HEK293T (cell line): ENCODE measurements at regions not wholly inside any gene's neighbourhood (a gene's known extent, or its start where the extent isn't known, plus 50 kb on each side); places are given as distances from the start of the nearest gene placed in this dataset.
A peak's percentile ranks its signal among the peaks of the same experiment; 100 is the strongest.

Experiments
- CTCF ChIA-PET: fragments of 350-600 bp; formaldehyde crosslinking; extraction: SDS; loops from one replicate; lab custom pipeline; 2021; ENCODE audit warnings: antibody characterized with exemption, inconsistent platforms; lab: Yijun Ruan, JAX
- POLR2A ChIA-PET: fragments of 350-600 bp; formaldehyde crosslinking; extraction: SDS; loops from one replicate; lab custom pipeline; 2020; ENCODE audit warnings: antibody characterized with exemption, inconsistent platforms; lab: Yijun Ruan, JAX
- DNase-seq: peaks from one replicate; pipeline ENCODE4 v3.0.0; 2012; ENCODE audit warnings: mixed read lengths; ENCODE audit errors: extremely low spot score
- ARNT ChIP-seq: fragments of 450-650 bp; IDR thresholded peaks from 2 replicates; pipeline ENCODE4 v1.6.1; 2017; ENCODE audit warnings: mild to moderate bottlenecking
- BHLHE40 ChIP-seq: fragments of 450-650 bp; IDR thresholded peaks from 2 replicates; pipeline ENCODE4 v1.6.1; 2016; ENCODE audit warnings: mild to moderate bottlenecking, moderate library complexity, borderline replicate concordance
- CTBP1 ChIP-seq: fragments of 450-650 bp; IDR thresholded peaks from 2 replicates; pipeline ENCODE4 v1.6.1; 2016; ENCODE audit warnings: borderline replicate concordance
- ELF4 ChIP-seq: fragments of 450-650 bp; IDR thresholded peaks from 2 replicates; pipeline ENCODE4 v1.6.1; 2017; ENCODE audit warnings: antibody characterized with exemption
- FOXA1 ChIP-seq: fragments of 450-650 bp; IDR thresholded peaks from 2 replicates; pipeline ENCODE4 v1.6.1; 2016; ENCODE audit warnings: mild to moderate bottlenecking
- FOXK2 ChIP-seq: fragments of 450-650 bp; IDR thresholded peaks from 2 replicates; pipeline ENCODE4 v1.6.1; 2016; ENCODE audit warnings: mild to moderate bottlenecking
- FOXM1 ChIP-seq: fragments of 450-650 bp; IDR thresholded peaks from 2 replicates; pipeline ENCODE4 v1.6.1; 2017; ENCODE audit warnings: mild to moderate bottlenecking, borderline replicate concordance
- HDGF ChIP-seq: fragments of 450-650 bp; IDR thresholded peaks from 2 replicates; pipeline ENCODE4 v1.6.1; 2017; ENCODE audit warnings: antibody characterized with exemption, borderline replicate concordance
- L3MBTL2 ChIP-seq: fragments of 450-650 bp; conservative IDR thresholded peaks from 2 replicates; pipeline ENCODE4 v1.6.1; 2016; ENCODE audit warnings: mild to moderate bottlenecking
- LEF1 ChIP-seq: fragments of 450-650 bp; IDR thresholded peaks from 2 replicates; pipeline ENCODE4 v1.6.1; 2017; ENCODE audit warnings: mild to moderate bottlenecking, borderline replicate concordance
- NFRKB ChIP-seq: fragments of 450-650 bp; IDR thresholded peaks from 2 replicates; pipeline ENCODE4 v1.6.1; 2016; ENCODE audit warnings: mild to moderate bottlenecking, moderate library complexity
- SP1 ChIP-seq: fragments of 450-650 bp; IDR thresholded peaks from 2 replicates; pipeline ENCODE4 v1.6.1; 2017
- SUZ12 ChIP-seq: fragments of 450-650 bp; IDR thresholded peaks from 2 replicates; pipeline ENCODE4 v1.6.1; 2016; ENCODE audit warnings: mild to moderate bottlenecking
- TARDBP ChIP-seq: fragments of 450-650 bp; IDR thresholded peaks from 2 replicates; pipeline ENCODE4 v1.6.1; 2016
- ZNF384 ChIP-seq: fragments of 450-650 bp; IDR thresholded peaks from 2 replicates; pipeline ENCODE4 v1.6.1; 2016
- TF ChIP-seq, protein P1 (sequence below): fragments of 450-650 bp; IDR thresholded peaks from 2 replicates; pipeline ENCODE4 v1.6.1; 2016

DNA sequence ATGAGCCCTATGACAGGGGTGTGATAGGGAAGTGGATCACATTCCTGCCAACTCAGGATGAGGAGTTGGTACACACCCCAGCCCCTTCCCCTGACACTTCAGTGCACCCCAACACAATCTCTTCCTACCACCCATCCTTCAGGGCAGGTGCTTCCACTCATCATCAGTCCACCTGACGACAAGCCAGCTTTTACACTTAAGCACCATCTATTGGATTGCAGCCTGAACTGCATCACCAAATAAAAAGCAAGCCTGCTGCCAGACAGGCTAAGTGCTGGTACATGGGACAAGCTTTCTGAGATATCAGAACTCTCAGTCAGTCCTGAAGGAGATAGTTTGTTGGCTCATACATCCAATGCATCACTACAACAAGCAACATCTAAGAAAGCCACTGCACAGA, 69.0 kb upstream of the TMEM200A start:
- no peak for DNase-seq
- POLR2A ChIA-PET: no interaction called here
- TF ChIP-seq FOXK2 (no peak), LEF1 (no peak), ELF4 (no peak), NFRKB (no peak), SP1 (no peak), SUZ12 (no peak), L3MBTL2 (no peak), CTBP1 (no peak), ARNT (no peak), FOXA1 (no peak)
- CTCF ChIA-PET: no interaction called here

DNA sequence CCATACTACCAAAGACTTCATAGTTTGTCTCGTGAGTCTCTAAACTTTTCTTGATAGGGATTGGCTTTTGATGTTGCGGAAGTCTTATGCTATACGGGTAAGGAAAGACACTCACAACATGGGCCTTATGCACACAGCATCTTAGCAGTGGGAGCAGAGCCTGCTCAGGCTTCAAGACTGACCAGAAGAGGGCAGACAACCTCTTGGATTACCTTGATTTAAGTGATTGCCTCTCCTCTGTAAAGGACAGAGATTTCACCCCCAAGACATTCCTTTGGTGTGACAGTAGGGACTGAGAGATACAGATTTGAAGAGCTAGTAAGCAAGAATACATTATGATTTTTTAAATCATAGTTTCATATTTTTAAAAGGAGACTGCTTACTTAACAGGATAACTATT, 71.0 kb upstream of the SAMD3 start:
- ChIA-PET CTCF (interaction anchor here (0.7 kb wide), 2 partner anchors 12 to 87 kb away, joined by 3 to 4 read pairs; no protein-coding TSS in a partner anchor), POLR2A (no interaction called here)
- no peak for TF ChIP-seq SUZ12
- TF ChIP-seq BHLHE40: no peak
- TF ChIP-seq SP1: no peak
- TF ChIP-seq FOXA1: no peak
- TF ChIP-seq ELF4: no peak
- no peak for TF ChIP-seq FOXM1
- no peak for TF ChIP-seq ZNF384
- no peak for TF ChIP-seq NFRKB
- no peak for TF ChIP-seq FOXK2
- TF ChIP-seq TARDBP: no peak
- DNase-seq: peak; percentile 69

DNA sequence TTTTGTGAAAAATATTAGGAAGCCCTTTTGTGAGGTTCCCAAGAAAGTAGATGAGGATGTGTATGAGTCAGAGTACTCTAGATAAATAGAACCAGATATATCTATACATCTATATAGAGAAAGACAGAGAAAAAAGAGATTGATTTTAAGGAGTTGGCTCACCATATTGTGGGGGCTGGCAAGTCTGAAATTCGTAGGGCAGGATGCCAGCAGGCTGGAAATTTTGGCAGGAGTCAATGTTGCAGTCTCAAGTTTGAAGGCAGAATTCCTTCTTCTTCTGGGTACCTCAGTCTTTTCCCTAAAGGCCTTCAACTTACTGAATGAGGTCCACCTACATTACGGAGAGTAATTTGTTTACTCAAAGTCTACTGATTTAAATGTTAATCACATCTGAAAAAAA, 65.3 kb upstream of the SAMD3 start:
- ChIA-PET POLR2A (no interaction called here), CTCF (no interaction called here)
- no peak for DNase-seq
- TF ChIP-seq, protein P1, sequence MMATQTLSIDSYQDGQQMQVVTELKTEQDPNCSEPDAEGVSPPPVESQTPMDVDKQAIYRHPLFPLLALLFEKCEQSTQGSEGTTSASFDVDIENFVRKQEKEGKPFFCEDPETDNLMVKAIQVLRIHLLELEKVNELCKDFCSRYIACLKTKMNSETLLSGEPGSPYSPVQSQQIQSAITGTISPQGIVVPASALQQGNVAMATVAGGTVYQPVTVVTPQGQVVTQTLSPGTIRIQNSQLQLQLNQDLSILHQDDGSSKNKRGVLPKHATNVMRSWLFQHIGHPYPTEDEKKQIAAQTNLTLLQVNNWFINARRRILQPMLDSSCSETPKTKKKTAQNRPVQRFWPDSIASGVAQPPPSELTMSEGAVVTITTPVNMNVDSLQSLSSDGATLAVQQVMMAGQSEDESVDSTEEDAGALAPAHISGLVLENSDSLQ: no peak
- TF ChIP-seq FOXM1: no peak
- no peak for TF ChIP-seq FOXA1
- TF ChIP-seq ARNT: no peak
- no peak for TF ChIP-seq LEF1
- no peak for TF ChIP-seq HDGF
- no peak for TF ChIP-seq ZNF384

DNA sequence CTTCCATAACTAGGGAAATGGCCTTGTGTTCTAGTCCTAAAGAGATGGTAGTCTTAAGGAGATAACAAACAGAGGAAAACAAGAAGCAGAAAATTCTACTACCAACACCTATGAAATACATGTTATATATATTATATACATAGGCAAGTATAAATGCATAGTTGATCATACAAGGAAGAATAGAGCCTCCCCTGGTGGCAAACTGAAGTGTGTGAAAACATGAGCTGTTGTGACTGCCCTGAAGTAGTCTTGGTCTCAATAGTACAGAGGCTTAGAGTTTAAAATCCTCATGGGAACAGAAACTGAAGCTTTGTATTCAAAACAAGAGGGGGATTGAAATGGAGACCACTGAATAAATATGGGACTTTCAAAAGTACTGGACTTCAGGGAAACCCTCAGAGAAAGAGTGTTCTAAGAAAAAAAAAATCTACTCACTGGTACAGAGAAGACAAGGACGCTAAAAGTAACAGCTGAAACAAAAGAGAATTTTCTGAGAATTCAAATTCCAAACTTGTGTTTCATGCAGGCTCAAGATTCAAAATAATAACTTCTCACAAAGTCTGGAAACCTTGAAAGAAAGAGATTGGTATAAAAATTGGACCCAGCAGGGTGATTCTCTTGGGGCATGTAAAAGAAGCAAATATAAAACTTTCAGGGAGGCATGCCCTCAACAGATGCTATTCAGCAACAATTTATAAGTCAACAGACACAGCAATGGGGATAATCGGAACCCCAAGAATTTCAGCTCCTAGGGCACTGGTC, 59.7 kb upstream of the SAMD3 start:
- TF ChIP-seq SUZ12 (no peak), FOXM1 (no peak), L3MBTL2 (no peak), BHLHE40 (no peak), ELF4 (no peak), ZNF384 (no peak), FOXA1 (no peak), SP1 (no peak), CTBP1 (no peak), ARNT (no peak), NFRKB (no peak), HDGF (no peak), LEF1 (no peak)
- TF ChIP-seq, protein P1: no peak
- DNase-seq: peak; percentile 9
- POLR2A ChIA-PET: no interaction called here
- CTCF ChIA-PET: interaction anchor here (0.5 to 1.4 kb wide), 2 partner anchors 12 to 491 kb away, joined by 3 to 4 read pairs; no protein-coding TSS in a partner anchor

- ChIA-PET CTCF (interaction anchor here (1.1 kb wide), 1 partner anchor 46 kb away, joined by 3 read pairs; no protein-coding TSS in a partner anchor), POLR2A (no interaction called here)
- no peak for DNase-seq
- TF ChIP-seq FOXA1: no peak
- no peak for TF ChIP-seq NFRKB
- no peak for TF ChIP-seq TARDBP
- TF ChIP-seq, protein P1: no peak
- no peak for TF ChIP-seq ARNT
- TF ChIP-seq ZNF384: no peak
Observed at GRCh38 chr6:130276507-130276906, 53.8 kb upstream of the SAMD3 start.

GRCh38 chr6:130274007-130274406, 51.3 kb upstream of the SAMD3 start:
- ChIA-PET CTCF (no interaction called here), POLR2A (no interaction called here)
- TF ChIP-seq, protein P1: no peak
- no peak for TF ChIP-seq HDGF
- TF ChIP-seq FOXM1: no peak
- TF ChIP-seq ZNF384: no peak
- TF ChIP-seq LEF1: no peak
- TF ChIP-seq ELF4: no peak
- no peak for DNase-seq
